SK-N-SH (cell line): ENCODE measurements at regions not wholly inside any gene's neighbourhood (a gene's known extent, or its start where the extent isn't known, plus 50 kb on each side); places are given as distances from the start of the nearest gene placed in this dataset.

Source experiments
- CTCF ChIP-seq: fragments of 200-600 bp; sonication (generic); IDR thresholded peaks from 2 replicates; pipeline ENCODE4 v1.6.1; 2017; ENCODE audit warnings: antibody characterized with exemption, mild to moderate bottlenecking, moderate library complexity
- RAD21 ChIP-seq: IDR thresholded peaks from 2 replicates; pipeline ENCODE4 v1.6.1; 2012; ENCODE audit warnings: mild to moderate bottlenecking, low read length
- RXRA ChIP-seq: IDR thresholded peaks from 2 replicates; pipeline ENCODE4 v1.4.0; 2012; ENCODE audit warnings: low read depth, mild to moderate bottlenecking, borderline replicate concordance
- TAF1 ChIP-seq: IDR thresholded peaks from 2 replicates; pipeline ENCODE4 v1.6.1; 2012; ENCODE audit warnings: low read depth, mild to moderate bottlenecking, low read length, moderate library complexity, borderline replicate concordance

- no peak for TF ChIP-seq RAD21
- TF ChIP-seq RXRA, result no peak
- TF ChIP-seq TAF1, result no peak
- no peak for TF ChIP-seq CTCF
These were observed 222.5 kb upstream of the TCERG1L start for GRCh38 chr10:131533846-131534526.
